ENCODE measurements at regions not wholly inside any gene's neighbourhood (a gene's known extent, or its start where the extent isn't known, plus 50 kb on each side); places are given as distances from the start of the nearest gene placed in this dataset.
A peak's percentile ranks its signal among the peaks of the same experiment; 100 is the strongest.

- no peak for DNase-seq
These were observed 429.0 kb upstream of the CDH5 start for GRCh38 chr16:65937455-65937854.

- DNase-seq: peak; percentile 61
These were observed 430.4 kb upstream of the CDH5 start for GRCh38 chr16:65936096-65936495.

- no peak for DNase-seq
These were observed 432.0 kb upstream of the CDH5 start for GRCh38 chr16:65934443-65934842.

GRCh38 chr16:65933703-65934102, 432.8 kb upstream of the CDH5 start:
- DNase-seq: no peak

- no peak for DNase-seq
These were observed 434.0 kb upstream of the CDH5 start for GRCh38 chr16:65932350-65933072.

- no peak for DNase-seq
These were observed 443.6 kb upstream of the CDH5 start for GRCh38 chr16:65922923-65923322.

- DNase-seq: no peak
These were observed 446.5 kb upstream of the CDH5 start for GRCh38 chr16:65919986-65920376.

- peak; percentile 62 for DNase-seq
These were observed 447.1 kb upstream of the CDH5 start for GRCh38 chr16:65919145-65919985.

- no peak for DNase-seq
These were observed 449.0 kb upstream of the CDH5 start for GRCh38 chr16:65917466-65917865.

- DNase-seq: no peak
These were observed 449.5 kb upstream of the CDH5 start for GRCh38 chr16:65916995-65917394.

GRCh38 chr16:65910291-65910690, 456.2 kb upstream of the CDH5 start:
- DNase-seq: no peak

- peak; percentile 8 for DNase-seq
These were observed 457.0 kb upstream of the CDH5 start for GRCh38 chr16:65909310-65910050.

- DNase-seq: peak; percentile 81
These were observed 457.9 kb upstream of the CDH5 start for GRCh38 chr16:65908568-65908967.

- DNase-seq: no peak
These were observed 461.2 kb upstream of the CDH5 start for GRCh38 chr16:65905331-65905730.

- DNase-seq: no peak
These were observed 469.9 kb upstream of the CDH5 start for GRCh38 chr16:65896448-65897153.

- DNase-seq: no peak
These were observed 470.6 kb upstream of the CDH5 start for GRCh38 chr16:65895906-65896305.

- DNase-seq: no peak
These were observed 471.0 kb upstream of the CDH5 start for GRCh38 chr16:65895486-65895885.

GRCh38 chr16:65890203-65890602, 476.3 kb upstream of the CDH5 start:
- DNase-seq: no peak

- DNase-seq: no peak
These were observed 476.9 kb upstream of the CDH5 start for GRCh38 chr16:65889533-65889966.

GRCh38 chr16:65888201-65888600, 478.3 kb upstream of the CDH5 start:
- no peak for DNase-seq

GRCh38 chr16:65884018-65884417, 482.5 kb upstream of the CDH5 start:
- no peak for DNase-seq

- DNase-seq: no peak
These were observed 488.1 kb upstream of the CDH5 start for GRCh38 chr16:65878347-65878746.

GRCh38 chr16:65876624-65877023, 489.9 kb upstream of the CDH5 start:
- DNase-seq: no peak
